ENCODE measurements at regions not wholly inside any gene's neighbourhood (a gene's known extent, or its start where the extent isn't known, plus 50 kb on each side); places are given as distances from the start of the nearest gene placed in this dataset.
"Not testable (repeated sequence)": the region's sequence is repeated elsewhere in the genome, so short reads cannot be mapped to it uniquely, and the experiment has no call there.

DNA sequence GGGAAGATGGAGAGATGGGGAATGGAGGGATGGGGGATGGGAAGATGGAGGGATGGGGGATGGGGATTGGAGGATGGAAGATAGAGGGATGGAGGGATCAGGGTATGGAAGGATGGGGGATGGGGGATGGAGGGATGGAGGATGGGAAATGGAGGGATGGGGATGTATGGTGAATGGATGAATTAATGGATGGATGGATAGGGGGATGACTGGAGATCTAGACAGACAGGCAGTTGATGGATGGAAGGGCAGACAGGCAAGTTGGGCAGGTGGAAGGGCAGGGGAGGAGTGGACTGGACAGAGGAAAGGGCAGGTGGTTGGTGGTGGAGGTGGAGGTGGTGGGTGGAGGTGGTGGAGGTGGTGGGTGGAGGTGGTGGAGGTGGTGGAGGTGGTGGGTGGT, 167.2 kb downstream of the C9orf50 start:
- no peak for DNase-seq

DNA sequence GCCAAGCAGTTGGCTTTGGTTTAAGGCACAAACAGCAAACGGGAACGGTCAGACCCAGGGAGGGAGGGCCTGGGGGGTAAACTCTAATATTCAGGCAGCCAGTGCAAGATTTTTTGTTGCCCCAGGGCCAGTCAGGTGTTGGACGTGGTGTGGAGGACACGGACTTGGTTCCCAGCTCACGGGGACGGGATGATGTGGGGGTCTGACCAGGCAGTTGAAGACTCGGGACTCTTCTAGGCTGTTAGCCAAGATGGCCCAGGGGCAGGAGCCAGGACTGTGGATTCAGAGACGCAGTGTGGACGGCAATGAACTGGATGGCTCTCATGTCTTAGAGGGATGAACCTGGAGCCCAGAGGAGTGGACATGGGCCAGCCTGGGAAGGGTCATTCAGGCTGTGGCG, 169.2 kb downstream of the C9orf50 start:
- no peak for DNase-seq

DNA sequence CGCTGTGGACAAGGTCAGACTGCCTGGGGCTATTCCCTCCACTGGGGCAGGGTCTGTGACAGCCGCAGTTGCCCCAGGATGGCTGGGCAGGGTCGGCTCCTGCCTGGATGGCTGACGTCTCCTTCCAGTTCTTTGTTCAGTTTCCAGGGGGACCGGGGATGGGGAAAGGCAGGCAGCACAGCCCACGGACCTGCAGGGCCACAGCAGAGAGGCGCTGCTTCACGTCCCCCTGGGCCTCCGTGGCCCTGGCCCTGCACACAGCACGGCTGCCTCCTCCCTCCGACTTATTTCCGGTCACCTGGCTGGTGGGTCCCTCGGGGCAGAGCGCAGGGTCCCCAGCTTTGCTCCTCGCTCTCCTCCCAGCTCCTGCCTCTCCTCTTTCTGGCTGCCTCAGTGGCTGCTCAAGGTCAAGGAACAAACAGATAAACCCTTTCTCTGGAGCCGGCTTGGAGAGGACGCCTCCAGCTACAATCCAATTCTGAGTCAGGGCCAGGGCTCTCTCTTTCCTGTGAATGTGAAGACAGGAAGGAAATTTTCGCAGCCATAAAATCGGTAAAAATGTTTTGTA, 169.7 kb downstream of the C9orf50 start:
- DNase-seq, result no peak

DNA sequence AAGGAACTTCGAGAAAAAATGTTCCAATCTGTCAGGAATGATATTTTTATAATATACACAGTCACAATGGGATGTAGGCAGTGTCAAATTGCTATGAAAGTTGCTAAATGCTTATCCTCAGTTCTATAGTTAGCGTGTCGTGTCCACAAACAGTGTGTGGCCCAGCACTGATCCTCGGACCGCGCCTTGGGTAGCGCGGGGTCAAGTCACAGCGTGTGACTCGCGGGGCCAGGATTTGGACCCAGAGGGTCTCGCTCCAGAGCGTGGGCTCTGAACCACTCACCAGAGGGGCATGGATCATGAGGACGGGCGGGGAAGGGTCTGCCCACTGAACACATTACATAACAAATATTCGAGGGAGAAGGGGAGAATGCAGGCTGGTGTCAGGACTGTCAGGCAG, 171.8 kb downstream of the C9orf50 start:
- DNase-seq, result no peak

DNA sequence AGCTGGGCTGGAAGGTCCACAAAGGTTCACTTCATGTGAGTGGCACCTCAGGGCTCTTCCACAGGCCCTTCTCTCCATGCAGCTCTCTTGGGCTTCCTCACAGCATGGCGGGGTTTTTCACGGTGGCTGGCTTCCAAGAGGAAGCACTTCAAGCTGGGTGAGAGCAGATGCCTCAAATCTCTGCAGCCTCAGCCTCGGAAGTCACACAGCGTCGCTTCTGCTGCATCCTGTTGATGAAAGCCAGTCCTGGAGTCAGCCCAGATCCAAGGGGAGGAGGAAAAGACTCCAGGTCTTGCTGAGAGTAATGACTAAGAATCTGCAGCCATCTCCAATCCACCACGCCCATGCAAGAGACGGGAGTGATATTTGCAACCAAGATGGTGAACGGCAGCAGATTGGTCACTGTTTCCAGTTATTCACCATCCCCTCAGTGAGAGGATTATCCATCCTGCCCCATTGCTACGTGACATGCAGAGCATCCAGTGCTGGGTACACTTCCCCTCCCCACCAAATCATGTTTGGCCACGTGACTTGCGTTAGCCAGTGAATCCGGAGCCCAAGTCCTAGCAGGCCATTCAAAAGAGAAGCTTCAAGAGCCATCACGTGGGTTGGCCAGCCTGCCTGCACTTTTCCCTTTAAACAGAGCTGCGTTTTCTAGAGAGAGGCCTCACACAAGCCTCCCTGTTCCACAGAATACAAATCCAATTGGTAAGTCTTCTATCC, 173.9 kb downstream of the C9orf50 start:
- no peak for DNase-seq

DNA sequence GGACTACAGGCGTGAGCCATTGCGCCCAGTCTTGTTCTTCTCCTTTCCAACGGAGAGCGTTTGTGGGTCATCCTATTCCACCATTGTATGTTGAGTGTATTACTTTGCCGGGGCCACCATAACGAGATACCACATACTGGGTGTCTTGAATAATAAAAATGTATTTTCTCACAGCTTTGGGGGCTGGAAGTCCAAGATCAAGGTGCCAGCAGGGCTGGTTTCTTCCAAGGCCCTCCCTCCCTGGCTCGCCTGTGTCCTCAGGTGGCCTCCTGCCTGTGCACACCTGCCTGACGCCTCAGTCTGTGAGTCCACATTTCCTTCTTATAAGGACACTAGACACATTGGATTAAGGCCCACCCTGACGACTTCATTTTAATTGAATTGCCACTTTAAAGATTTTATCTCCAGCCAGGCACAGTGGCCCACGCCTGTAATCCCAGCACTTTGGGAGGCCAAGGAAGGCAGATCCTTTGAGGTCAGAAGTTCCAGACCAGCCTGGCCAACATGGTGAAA, 175.1 kb downstream of the C9orf50 start:
- no peak for DNase-seq

DNA sequence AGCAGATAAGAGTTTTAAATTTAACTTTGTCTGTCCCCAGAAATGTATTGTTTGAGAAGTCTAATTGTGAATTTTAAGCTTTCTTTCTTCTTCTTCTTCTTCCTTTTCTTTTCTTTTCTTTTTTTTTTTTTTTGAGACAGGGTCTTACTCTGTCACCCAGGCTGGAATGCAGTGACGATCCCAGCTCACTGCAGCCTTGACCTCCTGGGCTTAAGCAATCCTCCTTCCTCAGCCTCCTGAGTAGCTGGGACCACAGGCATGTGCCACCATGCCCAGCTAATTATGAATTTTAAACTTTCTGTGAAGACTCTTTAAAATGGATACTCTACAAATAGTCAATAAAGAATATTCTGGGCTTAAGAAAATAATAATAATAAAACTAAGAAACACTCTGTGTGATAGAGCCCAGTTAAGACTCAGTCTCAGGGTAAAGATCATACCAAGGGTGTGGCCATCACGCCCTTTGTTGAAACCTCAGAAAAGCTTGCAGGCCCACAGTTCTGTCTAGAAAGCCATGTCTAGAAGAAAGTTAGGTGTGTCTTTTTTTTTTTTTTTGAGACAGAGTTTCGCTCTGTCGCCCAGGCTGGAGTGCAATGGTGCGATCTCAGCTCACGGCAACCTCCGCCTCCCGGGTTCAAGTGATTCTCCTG, 177.3 kb downstream of the C9orf50 start:
- not testable (repeated sequence) for DNase-seq

DNA sequence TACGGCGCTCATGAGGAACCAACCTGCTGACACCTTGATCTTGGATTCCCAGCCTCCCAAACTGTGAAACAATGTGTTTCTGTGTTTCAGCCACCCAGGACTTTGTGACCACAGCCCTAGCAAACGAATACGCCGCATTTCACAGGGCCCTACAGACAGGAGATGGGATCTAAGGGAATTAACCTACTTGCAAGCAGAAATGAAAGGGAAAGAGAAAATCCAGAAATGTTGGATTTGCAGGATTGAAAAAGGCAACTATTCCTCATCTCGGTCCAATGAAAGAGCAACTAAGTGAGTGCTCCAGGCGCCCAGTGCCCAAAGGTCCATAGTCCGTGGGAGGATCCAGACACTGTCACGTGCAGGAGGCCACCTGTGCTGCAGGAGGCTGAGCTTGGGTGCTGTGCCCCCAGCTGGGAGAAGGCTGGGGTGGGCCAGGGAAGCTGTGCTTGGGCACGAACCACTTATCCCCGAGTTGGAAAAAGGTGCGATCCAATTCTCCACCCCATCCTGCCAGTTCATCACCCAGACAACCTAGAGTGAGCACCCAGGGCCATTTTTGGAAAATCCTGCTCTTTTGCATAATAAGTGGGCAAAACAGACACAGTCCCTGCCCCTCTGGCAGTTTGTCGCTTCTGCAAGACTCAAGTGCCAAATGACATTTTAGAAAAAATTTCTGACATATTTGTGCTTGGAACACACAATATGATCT, 177.9 kb downstream of the C9orf50 start:
- DNase-seq, result no peak

DNA sequence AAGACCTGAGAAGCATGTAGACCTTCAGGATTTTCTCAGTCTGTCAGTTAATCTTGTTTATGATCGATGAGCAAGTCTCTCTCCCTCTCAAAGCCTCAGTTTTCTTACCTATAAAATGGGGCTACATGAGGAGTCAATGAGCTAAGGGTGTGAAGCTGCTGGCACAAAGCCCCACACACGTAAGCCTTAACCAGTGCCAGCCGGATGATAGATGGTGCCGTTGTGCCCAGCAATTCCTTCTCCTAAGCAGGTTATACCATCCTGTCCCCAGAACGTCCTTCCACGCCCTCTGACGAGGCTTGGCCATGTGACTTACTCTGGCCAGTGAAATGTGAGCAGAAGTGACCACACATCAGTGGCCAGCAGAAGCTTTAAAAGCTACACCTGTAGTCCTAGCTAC, 179.0 kb downstream of the C9orf50 start:
- DNase-seq, result no peak

DNA sequence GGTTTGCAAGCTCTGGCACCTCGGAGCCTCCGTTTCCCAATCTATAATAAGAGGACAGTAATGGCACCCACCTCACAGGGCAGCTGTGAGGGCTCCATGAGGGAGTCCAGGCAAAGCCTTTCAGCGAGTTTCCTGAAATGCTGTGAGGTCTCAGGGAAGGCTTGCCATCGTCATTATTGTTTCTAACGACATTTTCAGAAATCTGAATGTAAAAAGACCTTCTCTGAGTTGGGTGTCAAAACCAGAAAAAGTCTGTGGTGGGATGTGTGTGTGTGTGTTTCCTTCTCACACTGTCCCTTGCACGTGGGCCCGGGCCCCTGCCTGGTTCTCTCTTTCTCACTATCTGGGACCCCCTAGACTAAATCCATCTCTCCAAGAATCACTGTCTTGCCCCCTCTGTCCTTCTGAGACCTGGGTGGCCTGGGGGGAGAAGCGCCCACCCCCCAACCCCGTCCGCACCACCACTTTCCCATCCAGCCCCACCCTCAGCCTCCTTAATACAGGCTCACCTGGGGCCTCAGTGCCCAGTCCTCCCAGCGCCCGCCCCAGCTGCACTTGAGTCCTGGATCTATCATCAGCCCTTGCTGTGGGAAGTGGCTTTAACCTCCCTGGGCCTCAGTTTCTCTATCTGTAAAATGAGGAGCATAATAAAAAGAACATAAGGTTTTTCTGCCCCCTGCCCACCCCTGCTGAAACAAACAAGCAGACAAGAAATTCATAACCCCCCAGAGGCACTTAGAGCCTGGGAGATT, 180.3 kb downstream of the C9orf50 start:
- no peak for DNase-seq

DNA sequence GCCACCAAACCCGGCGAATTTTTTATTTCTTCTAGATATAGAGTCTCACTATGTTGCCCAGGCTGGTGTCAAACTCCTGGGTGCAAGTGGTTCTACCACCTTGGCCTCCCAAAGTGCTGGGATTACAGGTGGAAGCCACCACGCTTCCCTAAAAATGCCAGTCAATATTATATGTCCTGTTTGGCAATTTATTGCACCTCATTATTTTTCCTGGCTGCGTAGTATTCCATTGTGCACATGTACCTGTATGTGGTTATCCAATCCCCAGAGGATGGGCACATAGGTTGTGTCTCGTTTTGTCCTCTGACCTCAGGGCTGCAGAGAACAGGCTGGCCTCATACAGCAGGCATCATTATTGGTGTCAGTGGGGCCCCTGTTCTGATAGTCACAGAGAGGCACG, 181.7 kb downstream of the C9orf50 start:
- DNase-seq, result no peak

DNA sequence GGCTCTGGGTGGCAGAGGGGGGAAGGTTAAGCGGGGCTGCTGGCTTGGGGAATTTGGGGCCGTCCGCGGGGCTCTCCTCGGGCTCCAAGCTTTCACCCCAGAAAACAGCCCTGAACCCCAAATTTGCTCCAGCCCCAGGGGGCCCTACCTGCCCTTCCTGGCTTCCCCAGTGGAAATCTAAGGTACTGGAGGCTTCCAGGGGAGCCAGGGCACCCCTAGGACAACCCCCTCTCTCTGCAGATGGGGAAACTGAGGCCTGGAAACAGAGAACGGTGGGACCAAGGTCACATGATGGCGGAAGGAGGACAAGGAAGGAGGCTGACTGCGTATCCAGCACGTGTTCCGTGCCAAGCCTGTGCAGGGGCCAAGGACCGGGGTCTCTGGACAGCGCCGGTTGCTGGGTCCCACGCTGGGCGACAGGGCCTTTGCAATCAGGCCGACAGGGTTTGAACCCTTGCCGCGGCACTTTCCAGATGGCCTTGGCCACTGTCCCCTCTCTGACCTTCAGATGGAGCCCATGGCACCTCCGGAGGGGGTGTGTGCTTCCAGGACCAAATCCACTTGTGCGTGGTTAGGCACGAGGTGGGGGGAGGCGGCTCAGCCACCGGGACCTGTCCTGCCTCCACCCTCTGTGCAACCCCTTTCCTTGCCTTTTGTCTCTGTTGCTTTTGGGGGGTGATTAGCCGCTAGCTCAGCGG, 183.1 kb downstream of the C9orf50 start:
- no peak for DNase-seq

DNA sequence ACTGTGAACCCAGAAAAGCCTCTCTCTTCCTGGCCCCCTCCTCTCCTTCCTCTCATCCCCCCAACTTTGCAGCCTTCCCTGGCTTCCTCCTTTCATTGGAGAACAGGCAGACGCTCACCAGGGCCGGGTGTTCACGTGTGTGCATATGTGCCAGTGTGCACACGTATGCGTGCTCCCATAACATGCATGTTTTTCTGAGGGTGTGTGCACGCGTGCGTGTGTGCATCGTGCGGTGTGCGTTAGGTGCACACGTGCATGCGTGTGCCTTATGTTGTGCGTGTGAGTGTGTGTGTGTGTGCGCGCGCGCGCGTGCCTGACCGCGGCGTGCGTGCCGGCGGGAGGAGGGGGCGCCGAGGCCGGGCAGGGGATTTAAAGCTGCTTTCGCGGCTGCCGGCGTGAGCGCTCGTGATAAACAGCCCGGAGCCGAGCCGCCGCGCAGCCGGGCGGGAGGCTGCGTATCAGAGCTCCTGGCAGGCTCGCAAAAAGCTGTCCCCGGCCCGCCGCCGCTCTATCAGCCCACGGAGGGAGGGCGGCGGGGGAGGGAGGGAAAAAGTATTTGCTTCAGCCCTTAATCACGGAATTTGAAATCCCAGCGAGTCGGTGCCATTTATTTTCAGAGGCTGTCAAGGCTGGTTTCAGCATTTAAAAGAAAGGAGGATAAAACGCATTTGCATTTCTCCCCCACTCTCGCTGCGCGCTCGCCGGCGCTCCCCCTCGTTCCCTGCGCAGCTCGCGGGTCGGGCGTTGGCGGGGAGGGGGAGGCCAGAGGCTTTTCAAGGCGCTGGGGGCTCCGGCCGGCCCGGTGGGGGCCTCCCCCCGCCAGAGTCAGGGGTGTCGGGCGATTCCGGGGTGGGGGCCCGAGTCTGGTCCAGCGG, 183.9 kb downstream of the C9orf50 start:
- peak; percentile 35 for DNase-seq

DNA sequence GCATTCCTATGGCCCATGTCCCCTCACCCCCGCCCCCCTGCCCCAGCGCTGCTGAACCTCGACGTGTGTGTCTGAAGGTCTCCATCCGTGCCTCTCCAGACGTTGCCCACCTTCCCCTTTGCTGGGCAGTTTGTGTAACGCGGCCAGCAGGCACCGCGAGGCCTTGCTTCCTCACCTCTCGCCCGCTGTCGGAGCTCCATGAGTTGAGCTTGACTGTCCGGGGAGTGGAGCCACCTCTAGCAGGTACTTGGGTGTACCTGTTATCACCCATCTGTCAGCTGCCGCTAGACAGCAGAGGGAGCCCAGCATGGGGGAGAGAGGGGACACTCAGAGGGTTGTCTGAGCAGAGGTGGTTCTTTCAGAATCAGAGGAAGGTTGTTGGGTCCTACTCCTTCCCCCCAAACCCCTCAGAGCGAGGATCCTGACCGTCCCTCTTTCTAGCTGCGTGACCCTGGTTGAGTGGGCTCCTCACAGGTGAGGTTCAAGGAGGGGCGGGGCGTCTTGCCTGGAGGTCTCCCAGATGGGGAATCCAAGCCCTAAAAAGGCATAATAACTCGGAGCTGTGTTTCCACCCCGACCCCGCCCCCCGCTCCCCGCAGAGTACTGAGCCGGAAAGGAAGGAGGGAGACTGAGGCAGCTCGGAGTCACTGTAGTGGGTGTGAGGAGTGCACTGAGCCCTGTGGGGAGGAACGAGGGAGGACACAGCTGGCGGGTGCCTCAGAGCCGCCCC, 184.7 kb downstream of the C9orf50 start:
- no peak for DNase-seq

DNA sequence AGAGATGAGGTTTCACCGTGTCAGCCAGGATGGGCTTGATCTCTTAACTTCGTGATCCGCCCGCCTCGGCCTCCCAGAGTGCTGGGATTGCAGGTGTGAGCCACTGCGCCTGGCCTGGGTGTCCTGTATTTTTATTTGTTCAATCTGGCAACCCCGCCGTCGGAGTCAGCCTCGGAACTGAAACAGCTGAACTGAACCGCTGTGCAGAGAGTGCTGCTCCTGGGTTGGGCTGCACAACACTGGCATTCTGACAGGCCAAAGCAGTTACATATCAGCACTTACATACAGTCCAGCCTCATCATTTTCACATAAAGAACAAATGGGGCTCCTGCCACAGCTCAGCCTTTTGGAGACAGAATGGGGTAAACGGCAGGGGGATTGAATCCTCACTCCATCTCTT, 185.6 kb downstream of the C9orf50 start:
- DNase-seq, result no peak

DNA sequence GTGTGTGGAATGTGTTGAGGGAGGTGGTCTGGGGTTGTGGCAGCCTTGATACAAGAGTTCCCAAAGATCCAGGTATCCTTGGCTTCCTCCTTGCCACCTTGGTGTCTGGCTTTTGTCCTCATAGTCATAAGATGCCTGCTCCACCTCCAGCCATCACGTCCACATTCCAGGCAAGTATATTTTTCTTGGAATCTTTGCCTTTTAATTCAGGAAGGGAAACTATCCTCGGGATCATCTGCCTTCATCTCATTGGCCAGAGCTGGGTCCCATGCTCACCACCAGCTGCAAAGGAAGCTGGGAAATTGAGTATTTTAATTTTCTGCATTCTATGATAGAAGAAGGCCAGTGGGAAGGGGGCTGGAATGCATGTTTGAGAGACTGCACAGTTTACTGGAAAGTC, 186.7 kb downstream of the C9orf50 start:
- no peak for DNase-seq

DNA sequence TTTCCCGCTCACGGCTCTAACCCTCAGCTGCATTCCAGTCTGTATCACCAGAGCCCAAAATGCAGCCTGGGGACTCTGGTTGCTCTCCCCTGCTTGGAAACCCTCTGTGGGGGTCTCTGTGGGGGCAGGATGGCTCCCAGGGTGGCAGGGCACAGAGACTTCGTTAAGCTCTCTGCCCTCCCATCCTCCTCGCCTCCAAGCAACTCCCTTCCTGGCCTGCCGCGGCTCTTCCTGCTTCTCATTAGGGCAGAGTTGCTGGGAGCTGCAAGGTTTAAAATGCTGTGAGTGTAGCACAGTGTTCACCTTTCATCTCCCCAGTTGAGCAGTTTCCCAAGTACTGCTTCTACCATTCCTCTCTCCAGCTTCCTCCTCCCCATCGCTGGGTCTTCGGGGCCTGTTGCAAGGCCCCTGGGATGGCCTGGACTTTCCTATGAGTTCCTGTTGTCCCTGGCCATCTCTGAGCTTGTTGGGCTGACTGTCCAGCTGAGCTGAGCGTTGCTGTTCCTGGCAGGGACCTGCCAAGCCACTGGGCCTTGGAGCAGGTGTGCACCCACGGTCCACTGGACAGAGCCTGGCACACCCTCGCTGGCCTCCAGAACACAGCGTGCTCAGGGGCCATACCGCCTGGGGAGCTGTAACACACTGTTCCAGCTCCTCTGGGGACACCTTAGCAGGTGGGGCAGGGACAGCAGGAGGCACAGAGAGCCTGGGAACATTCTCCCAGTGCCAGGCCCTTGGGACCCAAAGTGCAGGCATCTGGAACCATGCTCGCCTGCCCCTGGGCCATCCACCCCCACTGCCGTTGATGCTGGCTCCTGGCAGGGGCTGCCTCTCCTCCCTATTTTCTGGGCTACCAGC, 188.4 kb downstream of the C9orf50 start:
- no peak for DNase-seq

DNA sequence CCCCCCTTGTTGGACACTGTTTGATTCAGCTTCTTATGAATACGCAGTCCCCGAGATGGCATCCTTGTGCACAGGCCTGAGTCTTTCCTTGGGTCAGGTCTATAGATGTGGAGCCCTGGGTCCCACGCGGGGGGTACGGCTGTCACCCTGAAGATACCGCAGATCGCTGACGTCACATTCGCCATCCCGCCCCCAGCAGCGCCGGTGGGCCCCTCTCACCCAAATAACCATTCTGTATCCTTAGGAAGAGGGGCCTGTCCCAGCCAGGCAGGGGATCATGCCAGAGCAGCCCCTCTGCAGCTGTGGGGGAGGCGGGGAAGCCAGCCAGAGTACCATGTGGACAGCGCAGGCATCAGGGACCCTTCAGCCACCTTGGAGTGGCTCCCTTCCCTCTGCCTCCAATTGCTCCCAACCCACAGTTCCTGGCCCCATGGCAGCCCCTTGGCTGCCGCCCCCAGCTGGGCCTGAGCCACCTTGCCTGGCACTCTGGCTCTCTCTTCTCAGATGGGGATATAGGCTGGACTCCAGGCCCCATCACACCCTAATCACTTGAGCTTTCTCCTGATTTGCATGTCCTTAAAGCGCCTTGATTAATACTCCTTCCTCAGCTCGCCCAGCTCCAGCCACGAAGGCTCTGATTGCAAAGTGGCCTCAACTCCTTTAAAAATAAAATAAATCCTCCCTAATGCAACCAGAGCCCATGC, 189.8 kb downstream of the C9orf50 start:
- no peak for DNase-seq

All from activated gamma-delta T cell treated with Interleukin-2 at 50 U/mL for 16 hours (primary cell).